ENCODE measurements at regions not wholly inside any gene's neighbourhood (a gene's known extent, or its start where the extent isn't known, plus 50 kb on each side); places are given as distances from the start of the nearest gene placed in this dataset.

DNA sequence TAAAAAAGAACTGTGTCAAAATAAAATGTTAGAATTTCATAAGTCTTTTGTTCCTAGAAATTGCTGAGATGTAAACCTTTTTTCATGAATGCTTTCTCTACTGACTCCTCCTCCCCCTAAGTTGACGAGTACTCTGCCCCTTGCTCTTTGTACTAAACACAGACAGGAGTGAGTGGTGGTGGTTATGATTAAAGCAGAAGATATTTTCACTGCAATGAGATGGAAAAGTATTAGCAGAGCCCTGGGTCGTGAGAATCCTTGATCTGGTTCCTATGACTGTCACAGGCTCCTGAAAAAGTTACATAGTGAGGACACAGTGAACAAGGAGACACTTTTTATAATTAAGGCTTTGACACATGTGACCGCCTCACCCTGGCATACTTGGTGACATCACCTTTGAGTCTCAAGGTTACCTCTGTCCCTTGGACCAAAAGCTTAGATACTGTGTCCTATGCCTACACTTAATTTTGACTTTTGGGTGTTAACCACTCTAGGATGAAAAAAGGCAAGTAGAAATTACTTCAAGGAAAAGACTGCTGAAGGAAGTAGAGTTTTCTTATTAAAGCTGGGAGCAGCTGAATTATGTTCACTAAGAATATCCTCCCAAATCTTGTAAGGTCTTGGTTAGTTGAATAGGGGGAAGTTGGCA, 130.4 kb upstream of the LYSMD4 start:
- H3F3A ChIP-seq (ENCODE audit: insufficient read depth, low read length): no peaks in the 10 kb centered on the region
- no peak for DNase-seq
- H3K4me2 ChIP-seq (ENCODE audit: low read depth, low read length): no peak overlapping the region
- H3K36me3 ChIP-seq (replicated peaks; ENCODE audit: insufficient read depth, low read length): no peaks in the 10 kb centered on the region
- no peaks in the 10 kb centered on the region for H4K20me1 ChIP-seq (ENCODE audit: insufficient read depth, low read length)
- H3K27me3 ChIP-seq (replicated peaks; ENCODE audit: insufficient read depth, low read length): no peaks in the 10 kb centered on the region
- H3K4me3 ChIP-seq (ENCODE audit: low read length): no peak overlapping the region
- no peaks in the 10 kb centered on the region for H3K9me3 ChIP-seq (replicated peaks; ENCODE audit: insufficient read depth, low read length)
- H3K79me2 ChIP-seq (ENCODE audit: low read length): no peaks in the 10 kb centered on the region
- H3K9me2 ChIP-seq (replicated peaks; ENCODE audit: insufficient read depth, low read length): no peaks in the 10 kb centered on the region
- no peak overlapping the region for H3K27ac ChIP-seq (ENCODE audit: low read length)
- no peak overlapping the region for H2AFZ ChIP-seq (ENCODE audit: low read length)
- TF ChIP-seq EZH2 (optimal IDR thresholded peaks at IDR 0.05; ENCODE audit: low read depth, low read length): no peak
- no peak for TF ChIP-seq EZH2phosphoT487 (IDR thresholded peaks at IDR 0.05; ENCODE audit: low read length)
- TF ChIP-seq, protein P1, sequence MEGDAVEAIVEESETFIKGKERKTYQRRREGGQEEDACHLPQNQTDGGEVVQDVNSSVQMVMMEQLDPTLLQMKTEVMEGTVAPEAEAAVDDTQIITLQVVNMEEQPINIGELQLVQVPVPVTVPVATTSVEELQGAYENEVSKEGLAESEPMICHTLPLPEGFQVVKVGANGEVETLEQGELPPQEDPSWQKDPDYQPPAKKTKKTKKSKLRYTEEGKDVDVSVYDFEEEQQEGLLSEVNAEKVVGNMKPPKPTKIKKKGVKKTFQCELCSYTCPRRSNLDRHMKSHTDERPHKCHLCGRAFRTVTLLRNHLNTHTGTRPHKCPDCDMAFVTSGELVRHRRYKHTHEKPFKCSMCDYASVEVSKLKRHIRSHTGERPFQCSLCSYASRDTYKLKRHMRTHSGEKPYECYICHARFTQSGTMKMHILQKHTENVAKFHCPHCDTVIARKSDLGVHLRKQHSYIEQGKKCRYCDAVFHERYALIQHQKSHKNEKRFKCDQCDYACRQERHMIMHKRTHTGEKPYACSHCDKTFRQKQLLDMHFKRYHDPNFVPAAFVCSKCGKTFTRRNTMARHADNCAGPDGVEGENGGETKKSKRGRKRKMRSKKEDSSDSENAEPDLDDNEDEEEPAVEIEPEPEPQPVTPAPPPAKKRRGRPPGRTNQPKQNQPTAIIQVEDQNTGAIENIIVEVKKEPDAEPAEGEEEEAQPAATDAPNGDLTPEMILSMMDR (IDR thresholded peaks at IDR 0.05; ENCODE audit: low read length): no peak
- no peaks in the 10 kb centered on the region for H3K4me1 ChIP-seq (ENCODE audit: low read length)
- H3K9ac ChIP-seq (ENCODE audit: low read length): no peak overlapping the region

DNA sequence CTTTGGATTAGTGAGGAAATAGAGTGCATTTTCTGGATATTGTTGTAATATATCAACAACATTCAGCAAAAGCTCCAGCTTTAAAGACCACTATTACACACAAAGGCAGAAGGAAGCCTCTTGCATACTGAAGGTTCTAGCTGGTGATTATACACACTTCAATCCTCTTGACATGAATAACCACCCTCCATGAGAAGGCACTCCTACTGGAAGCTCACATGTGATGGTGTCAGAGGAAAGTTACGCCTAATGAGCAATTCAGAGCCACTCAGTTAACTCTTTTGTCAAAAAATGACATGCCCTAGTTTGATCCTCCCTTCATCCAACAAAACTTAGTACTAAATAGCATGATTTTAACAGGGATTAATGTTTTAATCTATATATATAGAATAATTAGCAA, 124.6 kb upstream of the LYSMD4 start:
- no peak overlapping the region for H3K27ac ChIP-seq (ENCODE audit: low read length)
- no peaks in the 10 kb centered on the region for H3K79me2 ChIP-seq (ENCODE audit: low read length)
- H3K9me3 ChIP-seq (replicated peaks; ENCODE audit: insufficient read depth, low read length): no peaks in the 10 kb centered on the region
- no peaks in the 10 kb centered on the region for H3K27me3 ChIP-seq (replicated peaks; ENCODE audit: insufficient read depth, low read length)
- no peak for DNase-seq
- H4K20me1 ChIP-seq (ENCODE audit: insufficient read depth, low read length): no peaks in the 10 kb centered on the region
- H3K36me3 ChIP-seq (replicated peaks; ENCODE audit: insufficient read depth, low read length): no peaks in the 10 kb centered on the region
- TF ChIP-seq EZH2phosphoT487 (IDR thresholded peaks at IDR 0.05; ENCODE audit: low read length): no peak
- no peak for TF ChIP-seq EZH2 (optimal IDR thresholded peaks at IDR 0.05; ENCODE audit: low read depth, low read length)
- TF ChIP-seq, protein P1 (IDR thresholded peaks at IDR 0.05; ENCODE audit: low read length): no peak
- H3F3A ChIP-seq (ENCODE audit: insufficient read depth, low read length): no peaks in the 10 kb centered on the region
- H3K4me3 ChIP-seq (ENCODE audit: low read length): no peak overlapping the region
- no peaks in the 10 kb centered on the region for H3K4me1 ChIP-seq (ENCODE audit: low read length)
- H2AFZ ChIP-seq (ENCODE audit: low read length): no peak overlapping the region
- no peak overlapping the region for H3K4me2 ChIP-seq (ENCODE audit: low read depth, low read length)
- no peak overlapping the region for H3K9ac ChIP-seq (ENCODE audit: low read length)
- H3K9me2 ChIP-seq (replicated peaks; ENCODE audit: insufficient read depth, low read length): no peaks in the 10 kb centered on the region

DNA sequence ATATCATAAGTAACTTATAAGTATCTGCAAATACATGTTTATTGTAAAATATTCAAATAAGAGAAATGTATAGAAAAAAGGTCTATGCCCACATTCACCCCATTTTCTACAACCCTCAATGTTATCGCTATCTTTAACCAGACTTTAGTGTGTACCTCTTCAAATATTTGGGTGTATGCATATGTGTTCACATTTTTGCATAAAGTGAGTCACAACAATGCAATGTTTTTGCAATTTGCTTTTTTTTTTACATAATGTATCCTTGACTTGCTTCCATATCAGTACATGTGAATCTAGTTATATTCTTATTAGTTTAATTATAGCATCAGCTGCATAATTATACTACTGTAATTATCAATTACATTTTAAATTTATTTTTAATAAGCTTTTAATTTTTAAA, 117.3 kb upstream of the LYSMD4 start:
- no peaks in the 10 kb centered on the region for H3K79me2 ChIP-seq (ENCODE audit: low read length)
- no peaks in the 10 kb centered on the region for H3K27me3 ChIP-seq (replicated peaks; ENCODE audit: insufficient read depth, low read length)
- no peak overlapping the region for H3K27ac ChIP-seq (ENCODE audit: low read length)
- H3K4me1 ChIP-seq (ENCODE audit: low read length): no peaks in the 10 kb centered on the region
- no peak overlapping the region for H3K4me2 ChIP-seq (ENCODE audit: low read depth, low read length)
- no peak overlapping the region for H2AFZ ChIP-seq (ENCODE audit: low read length)
- no peak overlapping the region for H3K9ac ChIP-seq (ENCODE audit: low read length)
- no peak for TF ChIP-seq EZH2 (optimal IDR thresholded peaks at IDR 0.05; ENCODE audit: low read depth, low read length)
- no peak for TF ChIP-seq EZH2phosphoT487 (IDR thresholded peaks at IDR 0.05; ENCODE audit: low read length)
- H3K4me3 ChIP-seq (ENCODE audit: low read length): no peak overlapping the region
- H3K9me3 ChIP-seq (replicated peaks; ENCODE audit: insufficient read depth, low read length): no peaks in the 10 kb centered on the region
- H3K9me2 ChIP-seq (replicated peaks; ENCODE audit: insufficient read depth, low read length): no peaks in the 10 kb centered on the region
- no peaks in the 10 kb centered on the region for H3F3A ChIP-seq (ENCODE audit: insufficient read depth, low read length)
- H4K20me1 ChIP-seq (ENCODE audit: insufficient read depth, low read length): no peaks in the 10 kb centered on the region
- no peaks in the 10 kb centered on the region for H3K36me3 ChIP-seq (replicated peaks; ENCODE audit: insufficient read depth, low read length)
- no peak for DNase-seq

DNA sequence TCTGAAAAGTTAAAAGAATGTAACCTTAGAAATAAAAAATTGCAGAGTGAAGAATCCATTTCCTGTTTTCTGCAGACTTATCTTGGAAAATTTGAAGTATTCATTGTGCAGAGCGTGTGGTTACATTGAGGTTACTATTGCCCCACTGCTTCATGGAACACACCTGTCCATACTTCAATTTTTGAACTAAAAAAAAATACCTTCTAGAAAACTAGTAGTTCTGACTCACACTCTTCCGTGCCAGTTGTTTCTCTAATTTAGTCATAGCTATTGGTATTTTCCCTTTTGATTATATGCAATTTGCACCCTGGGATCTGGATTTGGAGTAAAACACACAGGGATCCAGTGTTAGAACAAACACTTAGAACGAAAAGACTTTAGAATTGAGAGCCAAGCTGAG, 111.8 kb upstream of the LYSMD4 start:
- no peak for DNase-seq

More for the DNA sequence above, 111.8 kb upstream of the LYSMD4 start:
- Histone ChIP-seq H3K9me3 (replicated peaks; ENCODE audit: insufficient read depth, low read length) (no peaks in the 10 kb centered on the region), H3K27ac (ENCODE audit: low read length) (no peak overlapping the region), H3K36me3 (replicated peaks; ENCODE audit: insufficient read depth, low read length) (no peaks in the 10 kb centered on the region), H4K20me1 (ENCODE audit: insufficient read depth, low read length) (no peaks in the 10 kb centered on the region), H3K4me1 (ENCODE audit: low read length) (no peaks in the 10 kb centered on the region), H3F3A (ENCODE audit: insufficient read depth, low read length) (no peaks in the 10 kb centered on the region), H3K27me3 (replicated peaks; ENCODE audit: insufficient read depth, low read length) (no peaks in the 10 kb centered on the region), H3K4me2 (ENCODE audit: low read depth, low read length) (no peak overlapping the region), H3K9me2 (replicated peaks; ENCODE audit: insufficient read depth, low read length) (no peaks in the 10 kb centered on the region), H2AFZ (ENCODE audit: low read length) (no peak overlapping the region), H3K9ac (ENCODE audit: low read length) (no peak overlapping the region), H3K79me2 (ENCODE audit: low read length) (no peaks in the 10 kb centered on the region), H3K4me3 (ENCODE audit: low read length) (no peak overlapping the region)
- no peak for TF ChIP-seq EZH2 (optimal IDR thresholded peaks at IDR 0.05; ENCODE audit: low read depth, low read length)
- TF ChIP-seq, protein P1 (IDR thresholded peaks at IDR 0.05; ENCODE audit: low read length): no peak
- no peak for TF ChIP-seq EZH2phosphoT487 (IDR thresholded peaks at IDR 0.05; ENCODE audit: low read length)
